HG03432 (cell line): ENCODE measurements at regions not wholly inside any gene's neighbourhood (a gene's known extent, or its start where the extent isn't known, plus 50 kb on each side); places are given as distances from the start of the nearest gene placed in this dataset.

Source experiments
- ATAC-seq: cut with Tn5 transposase; IDR thresholded peaks from one replicate; pipeline ENCODE4 v1.9.1; 2021; ENCODE audit warnings: mild to moderate bottlenecking, moderate library complexity; ENCODE audit not compliant: unreplicated experiment

DNA sequence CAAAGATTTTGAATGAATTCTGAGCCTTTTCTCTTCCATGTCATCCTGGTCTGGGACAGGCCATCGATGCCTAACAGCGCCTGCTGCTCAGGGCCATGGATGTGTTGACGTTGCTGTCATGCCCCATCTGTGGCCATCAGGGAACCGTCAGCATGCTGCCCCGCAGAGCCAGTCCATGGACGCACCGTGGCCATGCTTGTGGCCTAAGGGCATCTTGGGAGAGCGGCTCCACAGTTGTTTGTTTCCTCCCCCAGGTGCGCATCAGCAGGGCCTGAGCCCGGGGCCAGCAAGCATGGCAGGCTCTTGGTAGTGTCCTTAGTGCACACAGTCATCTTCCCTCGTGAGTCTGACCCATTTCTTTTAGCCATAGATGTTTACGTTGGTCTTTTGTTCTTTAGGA, 142.7 kb downstream of the VAPA start:
- no peak for ATAC-seq

GRCh38 chr18:10057401-10057893, 143.6 kb downstream of the VAPA start:
- no peak for ATAC-seq

GRCh38 chr18:10057894-10058791, 144.3 kb downstream of the VAPA start:
- ATAC-seq: no peak

GRCh38 chr18:10059610-10060468, 146.0 kb downstream of the VAPA start:
- ATAC-seq: no peak

DNA sequence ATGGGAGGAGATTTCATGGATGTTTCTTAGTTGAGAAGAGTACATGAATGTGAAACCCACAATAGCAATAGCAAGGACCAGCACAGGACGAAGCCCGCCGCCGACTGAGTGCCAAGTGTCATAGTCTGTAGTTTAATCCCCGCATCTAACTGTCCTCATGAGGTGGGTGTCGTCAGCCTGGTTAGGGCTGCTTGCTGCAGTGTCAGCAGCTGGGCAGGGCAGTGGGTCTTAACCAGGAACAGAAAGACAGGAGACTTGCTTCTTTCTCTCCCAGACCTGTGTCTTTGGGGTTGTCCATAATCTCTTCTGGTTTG, 146.6 kb downstream of the VAPA start:
- no peak for ATAC-seq

- no peak for ATAC-seq
Measured at GRCh38 chr18:10060841-10061240, 147.0 kb downstream of the VAPA start.

DNA sequence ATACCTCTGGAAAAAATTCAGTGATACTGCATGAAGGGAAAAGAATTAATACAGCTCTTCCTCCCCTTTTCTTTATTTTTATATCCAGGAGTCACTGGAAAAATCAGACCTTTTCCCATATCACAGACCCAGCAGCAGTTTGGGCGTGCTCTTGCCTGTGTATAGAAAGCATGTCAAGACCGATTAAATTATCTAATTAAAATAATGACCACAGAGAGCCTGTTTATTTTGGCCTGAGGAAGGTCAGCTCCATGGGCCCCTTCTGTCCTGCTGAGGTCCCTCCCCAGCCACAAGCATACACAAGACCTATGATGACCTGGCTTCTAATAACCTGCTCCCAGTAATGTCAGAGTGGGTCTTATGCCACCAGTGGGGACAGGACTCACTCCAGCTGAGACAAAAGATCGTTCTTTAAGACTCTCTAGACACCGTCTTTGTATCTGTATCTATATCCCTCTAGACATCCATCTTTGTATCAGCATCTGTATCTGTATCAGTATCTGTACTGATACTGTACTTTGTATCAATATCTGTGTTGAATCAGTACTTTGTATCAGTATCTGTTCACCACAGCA, 147.8 kb downstream of the VAPA start:
- no peak for ATAC-seq

DNA sequence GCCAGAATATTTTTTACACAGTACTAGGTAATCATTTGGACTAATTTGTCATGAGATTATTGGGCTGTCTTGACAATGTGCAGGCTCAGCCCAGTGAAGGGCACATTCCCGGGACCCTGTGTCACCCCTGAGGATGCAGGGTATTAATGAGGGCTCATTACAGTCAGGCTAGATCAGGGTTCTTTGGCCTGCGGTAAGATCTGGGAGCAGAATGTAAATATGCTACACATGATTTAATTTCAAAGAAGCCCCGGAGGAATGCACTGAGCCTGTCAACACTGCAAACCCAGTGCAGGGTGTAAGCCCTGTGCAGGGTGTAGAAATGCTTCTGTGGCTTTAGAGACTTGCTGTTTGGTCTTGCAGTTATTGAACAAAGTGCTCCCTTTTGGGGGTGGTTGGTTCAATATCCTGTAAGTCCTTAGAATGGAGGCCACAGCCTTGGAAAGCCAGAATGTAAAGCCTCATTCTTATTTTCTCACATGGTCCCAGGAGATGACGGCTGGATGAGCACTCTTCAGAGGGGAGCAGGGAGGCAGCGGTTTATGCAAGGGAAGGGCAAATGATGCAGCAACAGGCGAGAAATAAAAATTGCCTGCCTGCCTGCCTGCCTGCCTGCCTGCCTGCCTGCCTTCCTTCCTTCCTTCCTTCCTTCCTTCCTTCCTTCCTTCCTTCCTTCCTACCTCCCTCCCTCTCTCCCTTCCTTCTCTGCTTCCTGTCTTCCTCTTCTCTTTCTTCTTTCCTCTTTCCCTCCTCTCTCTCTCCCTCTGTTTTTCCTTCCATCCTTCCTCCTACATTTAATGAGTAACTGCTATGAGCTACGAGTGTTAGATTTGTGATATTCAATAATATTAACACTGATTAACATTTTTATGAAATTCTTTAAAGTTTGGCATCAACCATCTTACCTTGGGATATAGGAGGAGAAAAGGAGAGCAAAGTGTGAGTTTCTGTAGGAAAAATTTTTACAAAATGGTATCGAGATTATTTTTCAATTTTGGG, 148.8 kb downstream of the VAPA start:
- ATAC-seq: no peak

GRCh38 chr18:10063489-10063888, 149.7 kb downstream of the VAPA start:
- no peak for ATAC-seq

GRCh38 chr18:10064267-10064666, 150.5 kb downstream of the VAPA start:
- no peak for ATAC-seq

- no peak for ATAC-seq
Measured at GRCh38 chr18:10065296-10065695, 151.5 kb downstream of the VAPA start.

DNA sequence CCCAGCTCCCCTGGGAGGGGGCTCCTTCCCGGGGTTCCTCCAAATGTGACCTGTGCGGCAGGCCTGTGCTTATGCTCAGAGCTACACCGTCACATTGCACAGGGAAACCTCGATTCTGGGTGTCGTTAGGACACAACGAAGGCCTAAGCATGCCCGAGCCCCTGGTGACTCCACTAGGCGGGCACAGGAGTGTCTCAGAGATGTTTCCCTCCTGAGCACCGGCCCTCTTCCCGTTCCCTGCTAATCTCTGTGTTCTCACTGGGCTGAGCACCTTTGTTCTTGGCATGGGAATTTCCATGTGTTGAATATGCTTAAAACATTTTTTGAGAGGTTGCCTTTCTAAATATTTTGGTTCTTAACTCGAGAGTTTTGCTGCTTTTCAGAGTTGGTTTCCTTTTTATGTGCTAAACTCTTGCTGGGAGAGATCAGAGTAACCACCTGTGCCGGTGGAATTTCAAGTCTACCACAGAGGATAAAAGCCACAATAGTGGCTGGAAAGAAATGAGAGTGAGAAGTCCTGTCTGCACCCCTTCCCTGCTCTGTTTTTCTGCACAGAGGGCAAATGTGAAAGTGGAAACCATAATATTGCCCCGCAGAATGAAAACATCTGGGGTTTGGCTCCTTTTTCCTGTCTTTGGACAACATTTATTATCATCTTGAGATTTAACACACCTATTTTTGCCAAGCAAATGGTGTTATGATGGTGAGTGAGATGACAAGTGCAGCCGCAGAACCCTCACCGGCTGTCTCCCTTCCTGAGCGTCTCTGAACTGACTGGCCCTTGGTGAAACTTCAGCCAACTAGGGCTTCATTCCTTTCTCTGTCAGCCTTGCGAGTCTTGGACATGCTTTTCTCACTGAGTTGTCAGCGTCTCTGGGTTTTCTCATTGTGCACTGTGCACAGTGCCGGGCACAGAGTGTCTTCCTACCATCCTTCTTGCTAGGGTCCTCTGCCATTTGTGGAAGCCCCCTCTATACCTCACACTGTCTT, 154.1 kb downstream of the VAPA start:
- no peak for ATAC-seq

GRCh38 chr18:10068766-10069567, 155.2 kb downstream of the VAPA start:
- no peak for ATAC-seq

- ATAC-seq: no peak
Measured at GRCh38 chr18:10070561-10071000, 156.8 kb downstream of the VAPA start.

DNA sequence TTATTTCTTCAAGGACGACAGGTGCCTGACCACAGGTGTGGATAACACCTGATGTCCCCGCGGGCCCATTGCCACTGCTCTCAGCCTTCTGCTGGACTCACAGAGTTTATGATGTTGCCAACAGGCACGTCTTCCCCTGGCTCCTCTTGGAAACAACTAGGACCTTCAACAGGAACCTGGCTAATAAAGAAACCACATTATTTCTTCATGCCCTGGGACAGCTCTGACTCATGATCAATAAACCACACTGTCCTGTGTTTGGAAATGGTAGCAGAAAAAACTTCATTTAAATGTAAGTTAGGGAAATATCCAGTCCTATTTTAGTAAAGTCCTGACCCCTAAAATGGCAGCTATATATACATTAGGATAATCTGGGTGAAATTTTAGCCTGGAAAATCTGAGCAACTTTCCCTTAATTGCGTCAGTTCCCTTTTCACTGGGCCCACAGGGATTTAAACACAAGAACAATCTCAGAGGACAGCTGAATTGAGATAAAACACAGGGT, 158.9 kb downstream of the VAPA start:
- ATAC-seq: no peak

DNA sequence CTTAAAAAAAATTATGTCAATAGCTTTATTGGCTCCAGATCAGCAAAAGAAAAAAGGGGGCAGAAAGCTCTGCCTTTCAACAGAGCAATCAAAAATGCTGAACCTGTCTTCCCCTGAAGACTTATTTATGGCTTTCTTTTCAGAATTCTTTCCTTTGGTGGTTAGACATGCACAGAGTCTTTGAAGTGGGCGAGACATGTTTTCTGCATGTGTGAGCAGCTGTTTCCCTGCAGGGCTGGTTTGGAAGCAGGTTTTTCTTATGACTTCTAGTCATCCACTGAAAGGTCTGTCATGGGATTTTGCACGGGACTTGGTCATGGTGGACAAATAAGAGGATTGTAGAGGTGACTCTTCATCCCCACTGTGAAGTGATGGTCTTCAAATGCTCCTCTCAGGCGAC, 160.3 kb downstream of the VAPA start:
- no peak for ATAC-seq

- no peak for ATAC-seq
Measured at GRCh38 chr18:10074728-10075127, 160.9 kb downstream of the VAPA start.

DNA sequence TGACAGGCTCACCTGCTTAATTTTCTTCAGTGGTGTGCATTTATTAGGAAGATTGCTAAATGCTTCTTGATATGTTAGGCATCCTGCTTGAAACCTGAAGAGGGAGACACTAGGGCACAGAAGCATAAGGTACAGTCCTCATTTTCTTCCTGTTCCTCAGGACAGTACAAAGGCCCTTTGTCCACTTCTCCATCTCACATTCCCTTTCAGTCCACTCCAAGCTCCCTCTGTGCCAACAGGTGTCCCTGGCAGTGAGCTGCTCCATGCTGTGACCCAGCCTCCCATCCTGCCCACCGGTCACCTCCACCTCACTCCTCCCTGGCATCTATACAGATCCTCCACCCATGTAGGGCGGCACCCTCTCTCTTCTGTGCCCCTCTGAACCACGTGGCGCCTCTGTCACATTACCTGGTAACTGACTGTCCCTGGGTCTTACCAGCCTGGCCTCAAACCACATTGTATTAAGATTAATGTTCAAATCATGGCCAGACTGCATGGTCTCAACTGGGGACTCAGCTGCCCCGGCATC, 162.8 kb downstream of the VAPA start:
- ATAC-seq: no peak
